ENCODE measurements at regions not wholly inside any gene's neighbourhood (a gene's known extent, or its start where the extent isn't known, plus 50 kb on each side); places are given as distances from the start of the nearest gene placed in this dataset.

GRCh38 chr7:79909176-79909575 lies 225.5 kb upstream of the GNAI1 start:
- no peak for DNase-seq
- TF ChIP-seq POLR2A (IDR thresholded peaks at IDR 0.05; ENCODE audit: low read length) (no peak), GATA1 (IDR thresholded peaks at IDR 0.05; ENCODE audit: low read depth, low read length) (no peak)

- no peak for DNase-seq
- TF ChIP-seq POLR2A (IDR thresholded peaks at IDR 0.05; ENCODE audit: low read length) = no peak
- TF ChIP-seq GATA1 (IDR thresholded peaks at IDR 0.05; ENCODE audit: low read depth, low read length) = no peak
Measured at GRCh38 chr7:79897166-79897565, 237.5 kb upstream of the GNAI1 start.

DNA sequence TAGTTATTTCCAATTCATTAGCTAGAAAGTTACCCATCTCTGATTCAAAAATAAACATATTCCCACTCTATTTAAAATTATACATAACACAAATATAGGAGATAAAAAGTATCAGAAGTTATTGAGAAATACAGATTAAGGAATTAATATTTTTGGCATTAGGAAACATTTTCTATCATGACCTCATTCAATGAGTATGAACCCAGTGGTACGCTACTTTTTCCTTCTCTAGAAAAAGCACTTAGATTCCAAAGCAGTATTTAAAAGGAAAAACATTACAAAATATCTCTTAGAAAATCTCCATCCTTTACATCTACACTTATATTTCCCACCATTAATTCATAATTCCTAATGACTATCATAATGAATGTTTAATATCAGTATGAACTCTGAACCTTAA lies 240.6 kb upstream of the GNAI1 start:
- DNase-seq = no peak
- no peak for TF ChIP-seq GATA1 (IDR thresholded peaks at IDR 0.05; ENCODE audit: low read depth, low read length)

DNA sequence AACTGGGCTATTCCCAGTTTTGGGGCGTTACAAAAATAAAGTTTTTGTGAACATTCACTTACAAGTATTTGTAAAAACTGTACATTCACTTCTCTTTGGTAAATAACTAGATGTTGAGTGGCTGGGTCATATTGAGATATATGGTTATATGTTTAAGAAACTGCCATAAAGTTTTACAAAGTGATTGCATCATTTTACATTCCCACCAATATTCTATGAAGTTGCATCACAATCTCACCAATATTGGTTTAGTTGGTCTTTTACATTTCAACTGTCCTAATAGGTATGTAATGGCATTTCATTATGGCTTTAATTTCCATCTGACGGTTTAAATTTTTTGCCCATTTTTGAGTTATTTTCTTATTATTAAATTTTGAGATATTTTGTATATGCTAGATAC lies 251.7 kb upstream of the GNAI1 start:
- TF ChIP-seq GATA1 (IDR thresholded peaks at IDR 0.05; ENCODE audit: low read depth, low read length) (no peak), POLR2A (IDR thresholded peaks at IDR 0.05; ENCODE audit: low read length) (no peak)
- DNase-seq = no peak

DNA sequence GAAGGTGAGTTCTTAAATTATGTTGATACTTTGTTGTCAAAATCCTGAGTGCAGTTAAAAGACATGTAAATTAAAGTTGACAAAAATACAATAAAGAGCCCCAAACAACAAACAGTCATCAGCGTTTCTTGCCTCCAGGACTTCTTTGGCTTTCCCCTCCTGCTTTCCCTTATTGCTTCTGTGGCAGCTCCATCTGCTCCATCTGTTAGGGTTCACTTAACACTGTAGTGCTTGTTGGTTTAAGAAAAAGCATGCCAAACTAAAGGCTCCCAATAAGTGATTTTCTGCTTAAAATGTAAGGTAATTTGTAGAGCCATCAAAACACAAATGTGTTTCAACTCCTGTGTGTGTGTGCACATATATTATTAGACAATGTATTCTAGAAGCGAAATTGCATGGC lies 254.3 kb upstream of the GNAI1 start:
- no peak for DNase-seq
- no peak for TF ChIP-seq POLR2A (IDR thresholded peaks at IDR 0.05; ENCODE audit: low read length)
- no peak for TF ChIP-seq GATA1 (IDR thresholded peaks at IDR 0.05; ENCODE audit: low read depth, low read length)

DNA sequence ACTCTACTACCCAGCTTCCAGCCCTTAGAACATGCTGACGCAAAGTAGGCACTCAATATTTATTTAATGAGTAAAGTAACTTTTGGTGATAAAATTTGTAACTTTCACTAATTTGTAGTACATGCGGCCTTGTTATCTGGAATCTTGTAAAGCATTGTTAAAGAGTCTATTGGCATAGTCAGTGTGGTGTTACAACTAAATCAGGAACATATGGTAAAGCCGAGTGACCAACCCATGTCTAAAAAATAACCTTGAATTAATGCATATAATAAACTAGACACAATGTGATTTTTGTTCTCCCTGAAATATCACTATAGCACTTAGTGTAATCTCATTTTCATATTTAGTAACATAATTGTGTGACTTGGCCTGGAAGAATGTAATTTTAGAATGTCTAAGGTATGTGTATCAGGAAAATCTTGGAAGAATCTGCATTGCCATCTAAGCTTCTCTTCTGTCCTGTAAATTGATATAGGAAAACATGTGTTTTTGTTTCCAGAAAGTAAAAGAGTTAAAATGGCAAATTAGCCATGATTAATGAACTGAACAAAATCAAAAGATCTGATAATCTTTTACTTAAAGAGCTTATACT lies 256.7 kb upstream of the GNAI1 start:
- TF ChIP-seq POLR2A (IDR thresholded peaks at IDR 0.05; ENCODE audit: low read length) (no peak), GATA1 (IDR thresholded peaks at IDR 0.05; ENCODE audit: low read depth, low read length) (no peak)
- no peak for DNase-seq

DNA sequence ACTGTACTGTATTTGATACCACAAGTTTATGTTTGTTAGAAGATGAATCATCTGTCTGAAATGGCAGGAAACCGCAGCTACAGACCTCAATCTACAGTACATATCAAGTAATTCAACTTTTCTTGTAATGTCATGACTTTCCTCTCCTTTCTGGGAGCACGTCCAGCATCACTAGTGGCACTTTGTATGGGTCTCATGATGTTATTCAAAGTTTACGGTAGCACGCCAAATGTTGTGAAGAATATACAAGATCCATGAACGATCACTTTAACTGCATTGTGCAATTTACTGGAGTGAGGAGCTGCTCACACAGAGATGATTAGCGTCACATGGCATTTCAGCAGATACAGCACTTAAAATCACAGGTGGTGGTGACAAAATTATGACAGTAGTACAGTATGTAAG lies 257.8 kb upstream of the GNAI1 start:
- no peak for TF ChIP-seq POLR2A (IDR thresholded peaks at IDR 0.05; ENCODE audit: low read length)
- no peak for TF ChIP-seq GATA1 (IDR thresholded peaks at IDR 0.05; ENCODE audit: low read depth, low read length)
- DNase-seq = no peak

DNA sequence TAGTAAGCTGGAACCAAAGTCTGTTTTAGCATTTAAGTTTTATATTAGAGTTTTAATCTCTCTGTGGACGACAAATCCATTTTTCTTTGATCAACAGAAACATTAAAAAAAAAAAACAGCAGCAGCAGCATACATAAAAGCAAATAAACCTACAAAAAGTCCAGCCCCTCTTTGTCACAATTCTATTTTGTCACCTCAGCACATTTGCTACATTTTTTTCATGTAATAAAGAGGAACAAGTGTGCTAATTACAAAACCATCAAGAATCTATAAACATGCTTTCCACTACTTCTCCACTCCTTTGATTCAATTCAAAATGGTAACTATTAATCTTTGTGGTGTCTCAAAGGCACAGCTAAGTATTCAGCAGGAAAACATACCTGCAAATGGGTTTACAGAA lies 259.8 kb upstream of the GNAI1 start:
- TF ChIP-seq GATA1 (IDR thresholded peaks at IDR 0.05; ENCODE audit: low read depth, low read length) (no peak), POLR2A (IDR thresholded peaks at IDR 0.05; ENCODE audit: low read length) (no peak)
- no peak for DNase-seq

DNA sequence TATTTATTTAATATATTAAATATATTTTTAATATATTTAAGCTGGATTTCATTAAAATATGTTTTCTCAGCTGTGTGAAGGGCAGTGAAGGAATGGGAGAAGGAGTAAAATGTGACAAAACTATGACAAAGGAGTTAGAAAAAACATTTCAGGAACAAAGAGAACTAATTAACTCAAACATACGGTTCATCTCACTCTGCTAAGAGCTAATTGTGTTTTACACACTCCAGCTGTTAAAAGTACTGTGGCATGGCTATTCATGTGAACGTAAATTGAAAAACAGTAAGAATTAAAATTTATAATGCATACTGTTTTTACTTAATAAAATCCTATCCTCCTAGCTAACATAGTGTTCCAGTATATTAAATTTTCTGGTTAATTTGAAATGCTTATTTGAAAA lies 262.5 kb upstream of the GNAI1 start:
- TF ChIP-seq POLR2A (IDR thresholded peaks at IDR 0.05; ENCODE audit: low read length) (no peak), GATA1 (IDR thresholded peaks at IDR 0.05; ENCODE audit: low read depth, low read length) (no peak)
- DNase-seq = no peak

GRCh38 chr7:79868010-79868409 lies 266.6 kb upstream of the GNAI1 start:
- no peak for TF ChIP-seq POLR2A (IDR thresholded peaks at IDR 0.05; ENCODE audit: low read length)
- no peak for TF ChIP-seq GATA1 (IDR thresholded peaks at IDR 0.05; ENCODE audit: low read depth, low read length)
- no peak for DNase-seq

DNA sequence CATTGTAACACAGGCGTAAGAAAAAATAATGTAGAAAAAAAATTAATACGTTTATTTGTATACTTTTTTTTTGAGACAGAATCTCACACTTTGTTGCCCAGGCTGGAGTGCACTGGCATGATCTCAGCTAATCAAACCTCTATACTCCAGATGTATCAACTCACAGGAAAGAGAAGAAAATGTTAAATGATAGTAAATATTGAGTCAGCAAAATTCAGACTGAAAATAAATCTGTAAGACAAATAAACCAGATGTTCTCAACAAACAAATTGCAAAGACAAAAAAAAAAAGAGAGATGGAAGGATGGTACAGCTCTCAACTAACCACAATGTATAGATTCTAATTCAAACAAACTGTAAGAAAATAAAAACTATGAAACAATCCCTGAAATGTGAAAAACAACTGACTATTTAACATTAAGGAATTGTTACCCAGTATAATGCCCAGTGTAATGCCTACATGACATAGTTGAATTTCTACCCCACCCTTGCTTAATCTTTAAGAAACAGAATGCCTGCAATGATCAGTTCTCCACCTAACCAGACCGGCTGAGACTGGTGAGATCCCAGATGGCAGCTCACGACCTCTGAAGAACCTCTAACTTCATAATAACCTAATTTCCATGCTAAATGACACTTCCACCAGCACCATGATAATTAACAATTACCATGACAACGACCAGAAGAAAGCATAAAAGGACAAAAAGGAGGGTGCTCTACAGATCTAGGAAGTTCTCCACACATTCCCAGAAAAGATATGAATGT lies 272.0 kb upstream of the GNAI1 start:
- peak in 1 of 2 experiments; percentile 10 for DNase-seq
- TF ChIP-seq GATA1 (IDR thresholded peaks at IDR 0.05; ENCODE audit: low read depth, low read length) = no peak

DNA sequence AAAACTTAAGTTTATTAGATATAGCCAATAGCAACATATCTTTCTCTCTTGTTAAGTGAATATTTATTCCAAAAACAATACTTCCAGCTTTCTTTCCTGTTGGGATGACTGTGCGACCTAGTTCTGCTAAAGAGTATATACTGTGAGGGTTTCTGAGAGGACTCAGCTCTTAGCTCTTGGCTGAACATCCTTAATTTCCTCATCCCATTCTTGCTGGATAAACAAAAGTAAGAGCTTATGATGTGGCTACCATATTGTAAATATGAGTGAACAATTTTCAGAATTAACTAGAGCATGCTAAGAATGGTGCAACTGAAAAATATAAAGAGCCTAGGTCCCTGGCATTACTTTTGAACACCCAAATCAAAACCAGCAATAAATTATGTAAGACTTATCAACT lies 279.5 kb upstream of the GNAI1 start:
- TF ChIP-seq POLR2A (IDR thresholded peaks at IDR 0.05; ENCODE audit: low read length) (no peak), GATA1 (IDR thresholded peaks at IDR 0.05; ENCODE audit: low read depth, low read length) (no peak)
- no peak for DNase-seq

DNA sequence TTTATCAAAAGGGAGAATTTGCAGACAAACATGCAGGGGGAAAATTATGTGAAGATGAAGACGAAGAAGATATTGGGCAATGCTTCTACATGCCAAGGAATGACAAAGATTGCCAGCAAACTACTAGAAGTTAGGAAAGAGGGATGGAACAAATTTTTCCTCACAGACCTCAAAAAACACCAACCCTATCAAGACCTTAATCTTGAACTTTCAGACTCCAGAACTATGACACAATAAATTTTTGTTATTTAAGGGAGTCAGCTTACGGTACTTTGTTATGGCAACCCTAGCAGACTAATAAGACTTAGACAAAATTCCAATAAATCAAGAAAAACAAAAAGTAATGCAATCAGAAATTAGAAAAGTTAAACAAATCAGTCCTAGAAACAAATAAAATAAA lies 280.0 kb upstream of the GNAI1 start:
- TF ChIP-seq GATA1 (IDR thresholded peaks at IDR 0.05; ENCODE audit: low read depth, low read length) (no peak), POLR2A (IDR thresholded peaks at IDR 0.05; ENCODE audit: low read length) (no peak)

GRCh38 chr7:79837915-79838314 lies 296.7 kb upstream of the GNAI1 start:
- no peak for TF ChIP-seq POLR2A (IDR thresholded peaks at IDR 0.05; ENCODE audit: low read length)
- no peak for TF ChIP-seq GATA1 (IDR thresholded peaks at IDR 0.05; ENCODE audit: low read depth, low read length)
- DNase-seq = no peak

More for the DNA sequence above, 280.0 kb upstream of the GNAI1 start:
- DNase-seq = no peak

- TF ChIP-seq GATA1 (IDR thresholded peaks at IDR 0.05; ENCODE audit: low read depth, low read length) (no peak), POLR2A (IDR thresholded peaks at IDR 0.05; ENCODE audit: low read length) (no peak)
- no peak for DNase-seq
Measured at GRCh38 chr7:79833616-79834015, 301.0 kb upstream of the GNAI1 start.
